ENCODE measurements at regions not wholly inside any gene's neighbourhood (a gene's known extent, or its start where the extent isn't known, plus 50 kb on each side); places are given as distances from the start of the nearest gene placed in this dataset.

DNA sequence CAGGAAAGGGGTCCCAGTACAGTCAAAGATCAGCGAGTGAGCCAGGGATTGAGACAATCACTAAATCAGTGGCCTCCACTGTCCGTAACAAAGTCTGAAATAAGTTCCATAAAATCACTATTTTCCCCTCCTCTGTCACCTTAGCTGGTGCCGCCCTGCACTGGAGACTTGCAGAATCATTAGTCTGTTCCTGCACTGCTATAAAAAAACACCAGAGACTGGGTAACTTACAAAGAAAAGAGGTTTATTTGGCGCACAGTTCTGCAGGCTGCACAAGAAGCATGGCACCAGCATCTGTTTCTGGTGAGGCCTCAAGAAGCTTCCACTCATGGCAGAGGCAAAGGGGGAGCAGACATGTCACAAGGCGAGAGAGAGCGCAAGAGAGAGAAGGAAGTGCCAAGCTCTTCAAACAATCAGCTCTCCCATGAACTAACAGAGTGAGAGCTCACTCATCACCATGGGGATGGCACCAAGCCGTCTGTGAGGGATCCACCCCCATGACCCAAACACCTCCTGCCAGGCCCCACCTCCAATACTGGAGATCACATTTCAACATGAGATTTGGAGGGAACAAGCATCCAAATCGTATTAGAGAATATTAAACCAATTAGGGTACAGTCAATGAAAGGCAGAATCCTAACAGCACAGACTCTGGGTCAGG, 129.8 kb upstream of the TIAM1 start:
- TF ChIP-seq TAF1 (IDR thresholded peaks at IDR 0.05; ENCODE audit: borderline replicate concordance, insufficient read depth, low read length) (no peak), SIN3A (IDR thresholded peaks at IDR 0.05; ENCODE audit: borderline replicate concordance, insufficient read depth, low read length) (no peak), FOXP2 (optimal IDR thresholded peaks at IDR 0.05; ENCODE audit: borderline replicate concordance, extremely low read depth, extremely low read length, insufficient read depth) (no peak), POLR2AphosphoS5 (IDR thresholded peaks at IDR 0.05; ENCODE audit: low read depth, low read length) (no peak)
- TF ChIP-seq, protein P1, sequence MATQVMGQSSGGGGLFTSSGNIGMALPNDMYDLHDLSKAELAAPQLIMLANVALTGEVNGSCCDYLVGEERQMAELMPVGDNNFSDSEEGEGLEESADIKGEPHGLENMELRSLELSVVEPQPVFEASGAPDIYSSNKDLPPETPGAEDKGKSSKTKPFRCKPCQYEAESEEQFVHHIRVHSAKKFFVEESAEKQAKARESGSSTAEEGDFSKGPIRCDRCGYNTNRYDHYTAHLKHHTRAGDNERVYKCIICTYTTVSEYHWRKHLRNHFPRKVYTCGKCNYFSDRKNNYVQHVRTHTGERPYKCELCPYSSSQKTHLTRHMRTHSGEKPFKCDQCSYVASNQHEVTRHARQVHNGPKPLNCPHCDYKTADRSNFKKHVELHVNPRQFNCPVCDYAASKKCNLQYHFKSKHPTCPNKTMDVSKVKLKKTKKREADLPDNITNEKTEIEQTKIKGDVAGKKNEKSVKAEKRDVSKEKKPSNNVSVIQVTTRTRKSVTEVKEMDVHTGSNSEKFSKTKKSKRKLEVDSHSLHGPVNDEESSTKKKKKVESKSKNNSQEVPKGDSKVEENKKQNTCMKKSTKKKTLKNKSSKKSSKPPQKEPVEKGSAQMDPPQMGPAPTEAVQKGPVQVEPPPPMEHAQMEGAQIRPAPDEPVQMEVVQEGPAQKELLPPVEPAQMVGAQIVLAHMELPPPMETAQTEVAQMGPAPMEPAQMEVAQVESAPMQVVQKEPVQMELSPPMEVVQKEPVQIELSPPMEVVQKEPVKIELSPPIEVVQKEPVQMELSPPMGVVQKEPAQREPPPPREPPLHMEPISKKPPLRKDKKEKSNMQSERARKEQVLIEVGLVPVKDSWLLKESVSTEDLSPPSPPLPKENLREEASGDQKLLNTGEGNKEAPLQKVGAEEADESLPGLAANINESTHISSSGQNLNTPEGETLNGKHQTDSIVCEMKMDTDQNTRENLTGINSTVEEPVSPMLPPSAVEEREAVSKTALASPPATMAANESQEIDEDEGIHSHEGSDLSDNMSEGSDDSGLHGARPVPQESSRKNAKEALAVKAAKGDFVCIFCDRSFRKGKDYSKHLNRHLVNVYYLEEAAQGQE (IDR thresholded peaks at IDR 0.05; ENCODE audit: insufficient read depth in 1 of 2, low read depth in 2 of 2, low read length in 2 of 2) = no peak

DNA sequence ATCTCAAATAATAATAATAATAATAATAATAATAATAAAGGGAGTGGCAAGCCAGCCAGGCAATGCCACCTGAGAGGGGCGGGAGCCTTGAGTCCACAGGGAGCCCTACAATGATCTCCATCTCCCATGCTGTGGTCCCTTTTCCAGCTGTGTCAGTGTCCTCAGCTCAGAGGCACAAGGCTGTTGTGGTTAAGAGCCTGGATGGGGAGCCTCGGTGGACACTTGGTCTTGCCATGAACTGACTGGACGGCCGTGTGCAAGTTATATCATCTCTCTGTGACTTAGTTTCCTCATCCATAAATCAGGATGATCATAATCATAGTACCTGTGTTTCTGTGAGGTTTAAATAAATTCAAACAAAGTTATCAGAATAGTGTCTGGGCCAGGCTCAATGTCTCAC, 127.8 kb upstream of the TIAM1 start:
- TF ChIP-seq FOXP2 (optimal IDR thresholded peaks at IDR 0.05; ENCODE audit: borderline replicate concordance, extremely low read depth, extremely low read length, insufficient read depth) = no peak
- TF ChIP-seq, protein P1 (IDR thresholded peaks at IDR 0.05; ENCODE audit: insufficient read depth in 1 of 2, low read depth in 2 of 2, low read length in 2 of 2) = no peak
- no peak for TF ChIP-seq POLR2AphosphoS5 (IDR thresholded peaks at IDR 0.05; ENCODE audit: low read depth, low read length)

- TF ChIP-seq FOXP2 (optimal IDR thresholded peaks at IDR 0.05; ENCODE audit: borderline replicate concordance, extremely low read depth, extremely low read length, insufficient read depth) = no peak
- TF ChIP-seq SIN3A (IDR thresholded peaks at IDR 0.05; ENCODE audit: borderline replicate concordance, insufficient read depth, low read length) = no peak
- TF ChIP-seq, protein P1 (IDR thresholded peaks at IDR 0.05; ENCODE audit: insufficient read depth in 1 of 2, low read depth in 2 of 2, low read length in 2 of 2) = no peak
- TF ChIP-seq POLR2AphosphoS5 (IDR thresholded peaks at IDR 0.05; ENCODE audit: low read depth, low read length) = no peak
- TF ChIP-seq TAF1 (IDR thresholded peaks at IDR 0.05; ENCODE audit: borderline replicate concordance, insufficient read depth, low read length) = no peak
Measured at GRCh38 chr21:31470896-31471694, 127.0 kb upstream of the TIAM1 start.

DNA sequence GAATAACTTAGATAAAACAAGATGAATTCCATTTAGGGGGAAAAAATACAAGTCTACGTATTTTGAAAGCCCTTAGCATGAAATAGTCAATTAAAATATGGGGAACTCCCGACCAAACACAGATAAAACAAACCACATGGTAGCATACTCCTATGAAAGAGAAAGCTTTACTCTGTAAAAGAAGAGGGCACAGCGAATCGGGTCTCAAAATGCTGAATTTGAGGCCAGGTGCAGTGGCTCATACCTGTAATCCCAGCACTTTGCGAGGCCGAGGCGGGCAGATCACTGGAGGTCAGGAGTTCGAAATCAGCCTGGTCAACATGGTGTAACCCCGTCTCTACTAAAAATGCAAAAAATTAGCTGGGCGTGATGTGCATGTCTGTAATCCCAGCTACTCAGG, 116.9 kb upstream of the TIAM1 start:
- TF ChIP-seq FOXP2 (optimal IDR thresholded peaks at IDR 0.05; ENCODE audit: borderline replicate concordance, extremely low read depth, extremely low read length, insufficient read depth) (no peak), SIN3A (IDR thresholded peaks at IDR 0.05; ENCODE audit: borderline replicate concordance, insufficient read depth, low read length) (no peak), TAF1 (IDR thresholded peaks at IDR 0.05; ENCODE audit: borderline replicate concordance, insufficient read depth, low read length) (no peak), POLR2AphosphoS5 (IDR thresholded peaks at IDR 0.05; ENCODE audit: low read depth, low read length) (no peak)
- TF ChIP-seq, protein P1 (IDR thresholded peaks at IDR 0.05; ENCODE audit: insufficient read depth in 1 of 2, low read depth in 2 of 2, low read length in 2 of 2) = no peak

Data from PFSK-1 (cell line).